Parathyroid adenoma (tissue), 2 donors: ENCODE measurements at regions not wholly inside any gene's neighbourhood (a gene's known extent, or its start where the extent isn't known, plus 50 kb on each side); places are given as distances from the start of the nearest gene placed in this dataset.

ENCODE experiments used
- H2AFZ ChIP-seq: fragments of 300-600 bp; sonication (generic); one replicate; pipeline ENCODE4 v1.7.0; 2017; ENCODE audit warnings: antibody characterized with exemption, mild to moderate bottlenecking
- H3K27ac ChIP-seq: fragments of 300-600 bp; sonication (generic); one replicate; pipeline ENCODE4 v1.7.0; 2017
- H3K27me3 ChIP-seq: fragments of 300-600 bp; sonication (generic); one replicate; pipeline ENCODE4 v1.7.0; 2017; ENCODE audit warnings: low read length; ENCODE audit not compliant: control insufficient read depth, insufficient read depth
- H3K36me3 ChIP-seq: fragments of 300-600 bp; sonication (generic); one replicate; pipeline ENCODE4 v1.7.0; 2017; ENCODE audit warnings: low read length; ENCODE audit not compliant: control insufficient read depth, insufficient read depth
- H3K4me1 ChIP-seq: fragments of 300-600 bp; sonication (generic); one replicate; pipeline ENCODE4 v1.7.0; 2017; ENCODE audit warnings: control low read depth
- H3K4me2 ChIP-seq: fragments of 300-600 bp; sonication (generic); one replicate; pipeline ENCODE4 v1.7.0; 2017; ENCODE audit warnings: low read length
- H3K4me3 ChIP-seq: fragments of 300-600 bp; sonication (generic); one replicate; pipeline ENCODE4 v1.7.0; 2017; ENCODE audit warnings: low read depth, low read length
- H3K79me2 ChIP-seq: fragments of 300-600 bp; sonication (generic); one replicate; pipeline ENCODE4 v1.7.0; 2017; ENCODE audit warnings: control low read depth
- H3K9ac ChIP-seq: fragments of 300-600 bp; sonication (generic); one replicate; pipeline ENCODE4 v1.7.0; 2017; ENCODE audit warnings: mild to moderate bottlenecking
- H3K9me3 ChIP-seq: fragments of 300-600 bp; sonication (generic); one replicate; pipeline ENCODE4 v1.7.0; 2017; ENCODE audit warnings: low read length; ENCODE audit not compliant: control insufficient read depth
- TF ChIP-seq, protein P1 (sequence below): fragments of 300-600 bp; sonication (generic); IDR thresholded peaks from one replicate; pipeline ENCODE4 v1.7.0; 2017; ENCODE audit warnings: antibody characterized with exemption, mild to moderate bottlenecking
- donor health status: primary hyperparathyroidism.

DNA sequence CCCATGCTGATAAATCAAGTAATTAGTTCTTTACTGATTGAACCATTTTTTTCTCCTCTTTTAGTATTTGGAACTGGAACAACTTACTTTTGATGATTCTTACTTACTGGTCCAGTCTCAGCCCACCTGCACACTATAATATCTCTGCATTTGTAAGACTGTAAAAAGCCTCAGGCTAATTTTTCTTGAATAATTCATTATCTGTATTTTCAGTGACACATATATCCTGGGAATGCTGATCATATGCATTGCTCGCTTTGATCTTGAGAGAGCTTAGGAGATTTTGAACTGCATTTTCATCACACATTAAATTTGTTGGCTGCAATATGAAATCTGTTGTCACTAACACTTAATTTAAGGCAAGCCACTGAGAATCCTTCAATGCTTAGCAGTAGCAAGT lies 760.6 kb downstream of the EDEM1 start:
- Histone ChIP-seq H2AFZ (no peak overlapping the region), H3K9me3 (no peaks in the 10 kb centered on the region), H3K9ac (no peak overlapping the region), H3K4me1 (no peaks in the 10 kb centered on the region), H3K79me2 (no peaks in the 10 kb centered on the region), H3K36me3 (no peaks in the 10 kb centered on the region), H3K4me2 (no peak overlapping the region), H3K27ac (no peak overlapping the region), H3K4me3 (no peak overlapping the region), H3K27me3 (no peaks in the 10 kb centered on the region)
- TF ChIP-seq, protein P1, sequence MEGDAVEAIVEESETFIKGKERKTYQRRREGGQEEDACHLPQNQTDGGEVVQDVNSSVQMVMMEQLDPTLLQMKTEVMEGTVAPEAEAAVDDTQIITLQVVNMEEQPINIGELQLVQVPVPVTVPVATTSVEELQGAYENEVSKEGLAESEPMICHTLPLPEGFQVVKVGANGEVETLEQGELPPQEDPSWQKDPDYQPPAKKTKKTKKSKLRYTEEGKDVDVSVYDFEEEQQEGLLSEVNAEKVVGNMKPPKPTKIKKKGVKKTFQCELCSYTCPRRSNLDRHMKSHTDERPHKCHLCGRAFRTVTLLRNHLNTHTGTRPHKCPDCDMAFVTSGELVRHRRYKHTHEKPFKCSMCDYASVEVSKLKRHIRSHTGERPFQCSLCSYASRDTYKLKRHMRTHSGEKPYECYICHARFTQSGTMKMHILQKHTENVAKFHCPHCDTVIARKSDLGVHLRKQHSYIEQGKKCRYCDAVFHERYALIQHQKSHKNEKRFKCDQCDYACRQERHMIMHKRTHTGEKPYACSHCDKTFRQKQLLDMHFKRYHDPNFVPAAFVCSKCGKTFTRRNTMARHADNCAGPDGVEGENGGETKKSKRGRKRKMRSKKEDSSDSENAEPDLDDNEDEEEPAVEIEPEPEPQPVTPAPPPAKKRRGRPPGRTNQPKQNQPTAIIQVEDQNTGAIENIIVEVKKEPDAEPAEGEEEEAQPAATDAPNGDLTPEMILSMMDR, result no peak

DNA sequence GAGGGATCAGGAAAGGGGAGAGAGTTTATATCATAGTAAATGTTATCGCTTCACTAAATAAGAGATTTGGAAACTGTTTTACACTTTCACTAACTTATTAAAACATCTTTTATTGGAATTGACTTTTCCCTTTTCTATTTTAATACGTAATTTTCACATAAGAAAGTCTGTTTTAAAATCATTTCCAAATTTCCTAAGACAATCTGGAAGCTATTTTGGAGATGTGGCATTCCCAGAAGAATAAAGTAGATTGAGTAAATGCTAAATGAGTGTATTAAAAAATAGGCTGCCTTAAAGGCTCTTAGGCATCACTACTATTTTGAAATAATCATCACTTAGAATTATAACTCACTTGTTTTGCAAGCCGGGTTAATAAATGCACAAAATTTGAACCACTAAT lies 763.5 kb downstream of the EDEM1 start:
- H3K27ac ChIP-seq, result no peak overlapping the region
- TF ChIP-seq, protein P1, result no peak
- no peaks in the 10 kb centered on the region for H3K9me3 ChIP-seq
- H3K27me3 ChIP-seq, result no peaks in the 10 kb centered on the region
- no peak overlapping the region for H2AFZ ChIP-seq
- H3K4me2 ChIP-seq, result no peak overlapping the region
- no peaks in the 10 kb centered on the region for H3K79me2 ChIP-seq
- no peaks in the 10 kb centered on the region for H3K36me3 ChIP-seq
- H3K4me1 ChIP-seq, result no peaks in the 10 kb centered on the region
- H3K9ac ChIP-seq, result no peak overlapping the region
- no peak overlapping the region for H3K4me3 ChIP-seq

DNA sequence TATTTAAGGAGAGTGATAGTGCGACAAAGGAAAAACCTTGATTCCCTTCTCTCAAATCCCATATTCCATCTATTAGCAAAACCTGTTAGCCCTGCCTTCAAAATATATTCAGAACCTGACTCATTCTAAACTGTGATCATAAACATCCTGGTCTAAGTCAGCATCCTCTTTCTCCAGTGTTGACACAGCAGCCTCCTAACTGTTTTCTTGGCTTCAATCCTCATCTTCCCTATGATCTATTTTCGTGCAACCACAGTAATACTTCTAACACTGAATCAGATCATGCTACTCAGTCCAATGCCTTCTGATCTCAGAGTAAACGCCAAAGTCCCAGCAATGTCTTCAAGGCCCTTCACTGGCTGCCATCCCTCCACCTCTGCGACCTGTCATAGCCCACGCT lies 785.1 kb downstream of the EDEM1 start:
- no peaks in the 10 kb centered on the region for H3K4me1 ChIP-seq
- H3K36me3 ChIP-seq, result no peaks in the 10 kb centered on the region
- H3K9ac ChIP-seq, result no peak overlapping the region
- no peak overlapping the region for H2AFZ ChIP-seq
- no peaks in the 10 kb centered on the region for H3K9me3 ChIP-seq
- H3K27me3 ChIP-seq, result no peaks in the 10 kb centered on the region
- no peaks in the 10 kb centered on the region for H3K79me2 ChIP-seq
- no peak overlapping the region for H3K27ac ChIP-seq
- TF ChIP-seq, protein P1, result no peak
- H3K4me2 ChIP-seq, result no peak overlapping the region
- no peak overlapping the region for H3K4me3 ChIP-seq

DNA sequence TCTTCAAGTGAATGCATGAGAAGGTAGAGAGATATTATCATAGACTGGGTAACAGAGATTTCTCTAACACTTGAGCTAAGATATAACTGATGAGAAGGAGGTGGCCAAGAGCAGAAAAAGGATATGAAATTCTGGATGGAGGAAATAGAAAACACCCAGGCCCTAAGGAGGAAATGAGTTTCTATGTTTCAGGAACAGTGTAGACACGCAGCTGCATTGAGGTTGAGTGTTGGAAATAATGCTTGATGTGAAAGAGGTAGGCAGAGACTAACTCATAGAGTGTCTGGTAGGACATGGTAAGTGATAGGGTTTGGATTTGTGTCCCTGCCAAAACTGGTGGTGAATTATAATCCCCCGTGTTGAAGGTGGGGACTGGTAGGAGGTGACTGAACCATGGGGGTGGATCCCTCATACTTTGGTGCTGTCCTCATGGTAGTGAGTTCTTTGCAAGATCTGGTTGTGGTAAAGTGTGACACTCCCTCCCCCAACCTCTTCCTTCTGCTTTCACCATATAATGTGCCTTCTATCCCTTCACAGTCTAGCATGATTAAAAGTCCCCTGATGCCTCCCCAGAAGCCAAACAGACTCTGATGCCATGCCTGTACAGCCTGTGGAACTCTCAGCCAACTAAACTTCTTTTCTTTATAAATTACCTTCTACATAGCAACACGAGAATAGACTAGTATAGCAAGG lies 787.3 kb downstream of the EDEM1 start:
- no peak overlapping the region for H3K9ac ChIP-seq
- TF ChIP-seq, protein P1, result no peak
- no peaks in the 10 kb centered on the region for H3K79me2 ChIP-seq
- H3K4me3 ChIP-seq, result no peak overlapping the region
- no peak overlapping the region for H2AFZ ChIP-seq
- H3K27me3 ChIP-seq, result no peaks in the 10 kb centered on the region
- H3K9me3 ChIP-seq, result no peaks in the 10 kb centered on the region
- no peaks in the 10 kb centered on the region for H3K36me3 ChIP-seq
- H3K4me1 ChIP-seq, result no peaks in the 10 kb centered on the region
- H3K4me2 ChIP-seq, result no peak overlapping the region
- H3K27ac ChIP-seq, result no peak overlapping the region

DNA sequence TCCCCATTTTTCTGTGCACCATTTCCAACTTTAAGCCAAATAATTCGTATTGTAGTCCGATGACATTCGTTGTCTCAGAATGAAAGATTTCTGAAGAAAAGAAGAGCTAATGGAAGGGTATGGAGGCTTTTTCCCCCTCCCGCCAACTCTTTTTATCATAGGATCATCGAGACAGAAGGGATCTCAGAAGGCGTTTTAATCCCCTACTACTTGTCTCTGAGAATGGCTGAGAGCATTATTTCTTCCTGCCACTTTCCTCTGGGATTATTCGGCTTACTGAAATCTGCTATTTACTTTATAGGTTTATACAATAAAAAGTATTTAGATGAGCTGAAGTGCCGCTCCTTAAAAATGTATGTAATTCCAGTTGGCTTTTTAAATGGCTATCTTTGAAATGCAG lies 789.8 kb downstream of the EDEM1 start:
- TF ChIP-seq, protein P1, result no peak

More for the DNA sequence above, 789.8 kb downstream of the EDEM1 start:
- H3K27ac ChIP-seq, result no peak overlapping the region
- no peaks in the 10 kb centered on the region for H3K27me3 ChIP-seq
- H3K9me3 ChIP-seq, result no peaks in the 10 kb centered on the region
- H3K4me2 ChIP-seq, result no peak overlapping the region
- H3K36me3 ChIP-seq, result no peaks in the 10 kb centered on the region
- no peaks in the 10 kb centered on the region for H3K79me2 ChIP-seq
- no peaks in the 10 kb centered on the region for H3K4me1 ChIP-seq
- no peak overlapping the region for H3K9ac ChIP-seq
- H2AFZ ChIP-seq, result no peak overlapping the region
- no peak overlapping the region for H3K4me3 ChIP-seq
